HEK293T (cell line): ENCODE measurements at regions not wholly inside any gene's neighbourhood (a gene's known extent, or its start where the extent isn't known, plus 50 kb on each side); places are given as distances from the start of the nearest gene placed in this dataset.

Source experiments
- CTCF ChIA-PET: fragments of 350-600 bp; formaldehyde crosslinking; extraction: SDS; loops from one replicate; lab custom pipeline; 2021; ENCODE audit warnings: antibody characterized with exemption, inconsistent platforms; lab: Yijun Ruan, JAX
- POLR2A ChIA-PET: fragments of 350-600 bp; formaldehyde crosslinking; extraction: SDS; loops from one replicate; lab custom pipeline; 2020; ENCODE audit warnings: antibody characterized with exemption, inconsistent platforms; lab: Yijun Ruan, JAX
- DNase-seq: peaks from one replicate; pipeline ENCODE4 v3.0.0; 2012; ENCODE audit warnings: mixed read lengths; ENCODE audit errors: extremely low spot score
- ARNT ChIP-seq: fragments of 450-650 bp; IDR thresholded peaks from 2 replicates; pipeline ENCODE4 v1.6.1; 2017; ENCODE audit warnings: mild to moderate bottlenecking
- BHLHE40 ChIP-seq: fragments of 450-650 bp; IDR thresholded peaks from 2 replicates; pipeline ENCODE4 v1.6.1; 2016; ENCODE audit warnings: mild to moderate bottlenecking, moderate library complexity, borderline replicate concordance
- CTBP1 ChIP-seq: fragments of 450-650 bp; IDR thresholded peaks from 2 replicates; pipeline ENCODE4 v1.6.1; 2016; ENCODE audit warnings: borderline replicate concordance
- ELF4 ChIP-seq: fragments of 450-650 bp; IDR thresholded peaks from 2 replicates; pipeline ENCODE4 v1.6.1; 2017; ENCODE audit warnings: antibody characterized with exemption
- FOXA1 ChIP-seq: fragments of 450-650 bp; IDR thresholded peaks from 2 replicates; pipeline ENCODE4 v1.6.1; 2016; ENCODE audit warnings: mild to moderate bottlenecking
- FOXK2 ChIP-seq: fragments of 450-650 bp; IDR thresholded peaks from 2 replicates; pipeline ENCODE4 v1.6.1; 2016; ENCODE audit warnings: mild to moderate bottlenecking
- FOXM1 ChIP-seq: fragments of 450-650 bp; IDR thresholded peaks from 2 replicates; pipeline ENCODE4 v1.6.1; 2017; ENCODE audit warnings: mild to moderate bottlenecking, borderline replicate concordance
- HDGF ChIP-seq: fragments of 450-650 bp; IDR thresholded peaks from 2 replicates; pipeline ENCODE4 v1.6.1; 2017; ENCODE audit warnings: antibody characterized with exemption, borderline replicate concordance
- L3MBTL2 ChIP-seq: fragments of 450-650 bp; conservative IDR thresholded peaks from 2 replicates; pipeline ENCODE4 v1.6.1; 2016; ENCODE audit warnings: mild to moderate bottlenecking
- LEF1 ChIP-seq: fragments of 450-650 bp; IDR thresholded peaks from 2 replicates; pipeline ENCODE4 v1.6.1; 2017; ENCODE audit warnings: mild to moderate bottlenecking, borderline replicate concordance
- NFRKB ChIP-seq: fragments of 450-650 bp; IDR thresholded peaks from 2 replicates; pipeline ENCODE4 v1.6.1; 2016; ENCODE audit warnings: mild to moderate bottlenecking, moderate library complexity
- PKNOX1 ChIP-seq: fragments of 450-650 bp; IDR thresholded peaks from 2 replicates; pipeline ENCODE4 v1.6.1; 2016
- SP1 ChIP-seq: fragments of 450-650 bp; IDR thresholded peaks from 2 replicates; pipeline ENCODE4 v1.6.1; 2017
- SUZ12 ChIP-seq: fragments of 450-650 bp; IDR thresholded peaks from 2 replicates; pipeline ENCODE4 v1.6.1; 2016; ENCODE audit warnings: mild to moderate bottlenecking
- TARDBP ChIP-seq: fragments of 450-650 bp; IDR thresholded peaks from 2 replicates; pipeline ENCODE4 v1.6.1; 2016
- ZNF384 ChIP-seq: fragments of 450-650 bp; IDR thresholded peaks from 2 replicates; pipeline ENCODE4 v1.6.1; 2016

- CTCF ChIA-PET = no interaction called here
- POLR2A ChIA-PET = interaction anchor here (1.0 kb wide), 1 partner anchor 9 kb away, joined by 3 read pairs; no protein-coding TSS in a partner anchor
- DNase-seq = no peak
- TF ChIP-seq CTBP1 = no peak
- no peak for TF ChIP-seq NFRKB
- TF ChIP-seq TARDBP = no peak
- TF ChIP-seq FOXK2 = no peak
- TF ChIP-seq SUZ12 = no peak
- no peak for TF ChIP-seq HDGF
- no peak for TF ChIP-seq BHLHE40
- TF ChIP-seq ARNT = no peak
- no peak for TF ChIP-seq LEF1
- no peak for TF ChIP-seq L3MBTL2
- no peak for TF ChIP-seq FOXA1
- TF ChIP-seq SP1 = no peak
- TF ChIP-seq PKNOX1 = no peak
- TF ChIP-seq FOXM1 = no peak
- TF ChIP-seq ZNF384 = no peak
- TF ChIP-seq ELF4 = no peak
Measured at GRCh38 chr1:55522982-55523381, 307.8 kb upstream of the USP24 start.

- ChIA-PET CTCF (no interaction called here), POLR2A (no interaction called here)
- TF ChIP-seq SUZ12 (no peak), NFRKB (no peak), LEF1 (no peak), ARNT (no peak), HDGF (no peak), L3MBTL2 (no peak), SP1 (no peak), ZNF384 (no peak), TARDBP (no peak), PKNOX1 (no peak), BHLHE40 (no peak), ELF4 (no peak), FOXM1 (no peak), CTBP1 (no peak)
- DNase-seq = no peak
Measured at GRCh38 chr1:55522353-55522903, 307.3 kb upstream of the USP24 start.

- TF ChIP-seq FOXK2 (no peak), SP1 (no peak), ARNT (no peak), BHLHE40 (no peak), NFRKB (no peak), FOXM1 (no peak), CTBP1 (no peak), TARDBP (no peak), ZNF384 (no peak), PKNOX1 (no peak), HDGF (no peak), FOXA1 (no peak), LEF1 (no peak)
- DNase-seq = no peak
- ChIA-PET CTCF (no interaction called here), POLR2A (no interaction called here)
Measured at GRCh38 chr1:55520861-55521260, 305.7 kb upstream of the USP24 start.

GRCh38 chr1:55519937-55520683 is 304.9 kb upstream of the USP24 start:
- ChIA-PET POLR2A (no interaction called here), CTCF (no interaction called here)
- no peak for DNase-seq
- TF ChIP-seq BHLHE40 (no peak), SUZ12 (no peak), ELF4 (no peak), FOXM1 (no peak), LEF1 (no peak), CTBP1 (no peak), SP1 (no peak), L3MBTL2 (no peak)

- DNase-seq = no peak
- TF ChIP-seq FOXA1 (no peak), LEF1 (no peak), FOXK2 (no peak), BHLHE40 (no peak), NFRKB (no peak), L3MBTL2 (no peak), SUZ12 (no peak), ZNF384 (no peak), PKNOX1 (no peak), CTBP1 (no peak), ELF4 (no peak), TARDBP (no peak), HDGF (no peak), ARNT (no peak), FOXM1 (no peak)
- ChIA-PET POLR2A (no interaction called here), CTCF (no interaction called here)
Measured at GRCh38 chr1:55519276-55519675, 304.1 kb upstream of the USP24 start.
